OCI-LY1 (cell line): ENCODE measurements at regions not wholly inside any gene's neighbourhood (a gene's known extent, or its start where the extent isn't known, plus 50 kb on each side); places are given as distances from the start of the nearest gene placed in this dataset.

ENCODE experiments used
- CTCF ChIP-seq: fragments of 200-600 bp; sonication (generic), shearing (Covaris generic); IDR thresholded peaks from 2 replicates; pipeline ENCODE4 v1.5.1; 2017; ENCODE audit warnings: mild to moderate bottlenecking, antibody characterized with exemption, low read length, moderate library complexity, mixed read lengths
- EZH2 ChIP-seq: fragments of 200-600 bp; sonication (generic), shearing (Covaris generic); IDR thresholded peaks from 2 replicates; pipeline ENCODE4 v1.8.0; 2017; ENCODE audit warnings: borderline replicate concordance, mixed run types, mild to moderate bottlenecking, antibody characterized with exemption, low read length, moderate library complexity, mixed read lengths

- TF ChIP-seq CTCF (no peak), EZH2 (no peak)
Observed at GRCh38 chr5:68074048-68074632, 141.4 kb upstream of the PIK3R1 start.
